ENCODE measurements at regions not wholly inside any gene's neighbourhood (a gene's known extent, or its start where the extent isn't known, plus 50 kb on each side); places are given as distances from the start of the nearest gene placed in this dataset.

DNA sequence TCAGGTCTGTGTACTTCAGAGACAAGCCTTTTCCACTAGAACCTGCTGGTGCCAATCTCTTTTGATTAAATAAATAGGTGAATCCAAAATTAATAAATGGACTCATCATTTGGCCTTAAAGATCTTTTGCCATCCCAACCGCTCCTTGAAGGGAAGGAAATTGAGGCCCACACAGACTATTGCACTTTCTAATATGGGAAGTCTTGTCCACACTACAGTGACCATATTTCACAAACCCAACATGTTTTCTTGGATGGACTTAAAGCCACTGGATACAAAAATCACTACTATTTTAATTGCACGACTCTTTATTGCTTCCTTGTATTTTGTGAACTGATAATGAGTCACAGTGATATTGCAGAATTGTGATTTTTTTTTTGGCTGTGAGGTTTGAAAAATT, 135.0 kb downstream of the DIRAS2 start:
- TF ChIP-seq ESRRA (IDR thresholded peaks at IDR 0.05; ENCODE audit: low read length) = no peak
- TF ChIP-seq ZNF384 (IDR thresholded peaks at IDR 0.05; ENCODE audit: borderline replicate concordance, low read depth, low read length) = no peak
- TF ChIP-seq, protein P1, sequence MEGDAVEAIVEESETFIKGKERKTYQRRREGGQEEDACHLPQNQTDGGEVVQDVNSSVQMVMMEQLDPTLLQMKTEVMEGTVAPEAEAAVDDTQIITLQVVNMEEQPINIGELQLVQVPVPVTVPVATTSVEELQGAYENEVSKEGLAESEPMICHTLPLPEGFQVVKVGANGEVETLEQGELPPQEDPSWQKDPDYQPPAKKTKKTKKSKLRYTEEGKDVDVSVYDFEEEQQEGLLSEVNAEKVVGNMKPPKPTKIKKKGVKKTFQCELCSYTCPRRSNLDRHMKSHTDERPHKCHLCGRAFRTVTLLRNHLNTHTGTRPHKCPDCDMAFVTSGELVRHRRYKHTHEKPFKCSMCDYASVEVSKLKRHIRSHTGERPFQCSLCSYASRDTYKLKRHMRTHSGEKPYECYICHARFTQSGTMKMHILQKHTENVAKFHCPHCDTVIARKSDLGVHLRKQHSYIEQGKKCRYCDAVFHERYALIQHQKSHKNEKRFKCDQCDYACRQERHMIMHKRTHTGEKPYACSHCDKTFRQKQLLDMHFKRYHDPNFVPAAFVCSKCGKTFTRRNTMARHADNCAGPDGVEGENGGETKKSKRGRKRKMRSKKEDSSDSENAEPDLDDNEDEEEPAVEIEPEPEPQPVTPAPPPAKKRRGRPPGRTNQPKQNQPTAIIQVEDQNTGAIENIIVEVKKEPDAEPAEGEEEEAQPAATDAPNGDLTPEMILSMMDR (IDR thresholded peaks at IDR 0.05 in 2 of 3, conservative IDR thresholded peaks at IDR 0.05 in 1 of 3; ENCODE audit: control insufficient read depth in 2 of 3, extremely low read depth in 1 of 3, insufficient read depth in 1 of 3, low read depth in 3 of 3, low read length in 3 of 3) = no peak
- TF ChIP-seq CBX3 (IDR thresholded peaks at IDR 0.05; ENCODE audit: borderline replicate concordance, low read depth) = no peak
- no peak for TF ChIP-seq STAT1 (conservative IDR thresholded peaks at IDR 0.05)
- TF ChIP-seq SMC3 (IDR thresholded peaks at IDR 0.05; ENCODE audit: borderline replicate concordance, low read length) = no peak
- TF ChIP-seq BRCA1 (IDR thresholded peaks at IDR 0.05; ENCODE audit: low read depth, low read length) = no peak
- TF ChIP-seq, protein P2, sequence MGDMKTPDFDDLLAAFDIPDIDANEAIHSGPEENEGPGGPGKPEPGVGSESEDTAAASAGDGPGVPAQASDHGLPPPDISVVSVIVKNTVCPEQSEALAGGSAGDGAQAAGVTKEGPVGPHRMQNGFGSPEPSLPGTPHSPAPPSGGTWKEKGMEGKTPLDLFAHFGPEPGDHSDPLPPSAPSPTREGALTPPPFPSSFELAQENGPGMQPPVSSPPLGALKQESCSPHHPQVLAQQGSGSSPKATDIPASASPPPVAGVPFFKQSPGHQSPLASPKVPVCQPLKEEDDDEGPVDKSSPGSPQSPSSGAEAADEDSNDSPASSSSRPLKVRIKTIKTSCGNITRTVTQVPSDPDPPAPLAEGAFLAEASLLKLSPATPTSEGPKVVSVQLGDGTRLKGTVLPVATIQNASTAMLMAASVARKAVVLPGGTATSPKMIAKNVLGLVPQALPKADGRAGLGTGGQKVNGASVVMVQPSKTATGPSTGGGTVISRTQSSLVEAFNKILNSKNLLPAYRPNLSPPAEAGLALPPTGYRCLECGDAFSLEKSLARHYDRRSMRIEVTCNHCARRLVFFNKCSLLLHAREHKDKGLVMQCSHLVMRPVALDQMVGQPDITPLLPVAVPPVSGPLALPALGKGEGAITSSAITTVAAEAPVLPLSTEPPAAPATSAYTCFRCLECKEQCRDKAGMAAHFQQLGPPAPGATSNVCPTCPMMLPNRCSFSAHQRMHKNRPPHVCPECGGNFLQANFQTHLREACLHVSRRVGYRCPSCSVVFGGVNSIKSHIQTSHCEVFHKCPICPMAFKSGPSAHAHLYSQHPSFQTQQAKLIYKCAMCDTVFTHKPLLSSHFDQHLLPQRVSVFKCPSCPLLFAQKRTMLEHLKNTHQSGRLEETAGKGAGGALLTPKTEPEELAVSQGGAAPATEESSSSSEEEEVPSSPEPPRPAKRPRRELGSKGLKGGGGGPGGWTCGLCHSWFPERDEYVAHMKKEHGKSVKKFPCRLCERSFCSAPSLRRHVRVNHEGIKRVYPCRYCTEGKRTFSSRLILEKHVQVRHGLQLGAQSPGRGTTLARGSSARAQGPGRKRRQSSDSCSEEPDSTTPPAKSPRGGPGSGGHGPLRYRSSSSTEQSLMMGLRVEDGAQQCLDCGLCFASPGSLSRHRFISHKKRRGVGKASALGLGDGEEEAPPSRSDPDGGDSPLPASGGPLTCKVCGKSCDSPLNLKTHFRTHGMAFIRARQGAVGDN (IDR thresholded peaks at IDR 0.05) = no peak
- no peak for TF ChIP-seq HDAC6 (IDR thresholded peaks at IDR 0.05; ENCODE audit: unreplicated experiment)
- TF ChIP-seq EZH2 (IDR thresholded peaks at IDR 0.05; ENCODE audit: borderline replicate concordance, control insufficient read depth, low read depth, low read length) = no peak
- no peak for TF ChIP-seq MTA3 (IDR thresholded peaks at IDR 0.05; ENCODE audit: borderline replicate concordance, low read length)
- TF ChIP-seq RCOR1 (conservative IDR thresholded peaks at IDR 0.05; ENCODE audit: low read depth, low read length) = no peak
- no peak for TF ChIP-seq KDM1A (IDR thresholded peaks at IDR 0.05; ENCODE audit: borderline replicate concordance)
